Colonic mucosa (tissue), 4 donors: ENCODE measurements at regions not wholly inside any gene's neighbourhood (a gene's known extent, or its start where the extent isn't known, plus 50 kb on each side); places are given as distances from the start of the nearest gene placed in this dataset.

Experiments used
- DNase-seq: peaks from one replicate; pipeline ENCODE4 v3.0.0-alpha.2; 2020
- H3K27ac ChIP-seq: fragments of 200-600 bp; one replicate; pipeline ENCODE4 v1.8.0; 2021
- H3K27me3 ChIP-seq: fragments of 200-600 bp; one replicate; pipeline ENCODE4 v1.8.0; 2021
- H3K36me3 ChIP-seq: fragments of 200-600 bp; one replicate; pipeline ENCODE4 v1.8.0; 2021
- H3K4me1 ChIP-seq: fragments of 200-600 bp; one replicate; pipeline ENCODE4 v1.8.0; 2021; ENCODE audit warnings: mild to moderate bottlenecking
- H3K4me3 ChIP-seq: fragments of 200-600 bp; one replicate; pipeline ENCODE4 v1.8.0; 2021
- H3K9ac ChIP-seq, 2 donors: one replicate each; pipeline ENCODE4 v1.7.0; 2013; ENCODE audit warnings: control low read depth in 2 of 2, low read depth in 2 of 2, low read length in 2 of 2
- H3K9me3 ChIP-seq: fragments of 200-600 bp; one replicate; pipeline ENCODE4 v1.8.0; 2021
- intact Hi-C: fragments of 100-400 bp; cut with DNase I; formaldehyde crosslinking; loops from one replicate; pipeline ENCODE4 v1.14.1; 2022
- TF ChIP-seq, protein P1 (sequence below): fragments of 200-600 bp; IDR thresholded peaks from one replicate; pipeline ENCODE4 v1.8.0; 2022; ENCODE audit warnings: antibody characterized with exemption, mild to moderate bottlenecking
- donor health status: healthy.
- donor health status: DM: no; HTN: no; CAD: no.
- donor health status: DM: no; HTN: no; CAD: no.

- intact Hi-C loops, result no loop called here
- Histone ChIP-seq H3K9ac (no peak overlapping the region), H3K4me3 (no peak overlapping the region), H3K4me1 (no peaks in the 10 kb centered on the region), H3K9me3 (no peaks in the 10 kb centered on the region), H3K27me3 (no peaks in the 10 kb centered on the region), H3K27ac (no peak overlapping the region), H3K36me3 (no peaks in the 10 kb centered on the region)
- DNase-seq, result no peak
- TF ChIP-seq, protein P1, sequence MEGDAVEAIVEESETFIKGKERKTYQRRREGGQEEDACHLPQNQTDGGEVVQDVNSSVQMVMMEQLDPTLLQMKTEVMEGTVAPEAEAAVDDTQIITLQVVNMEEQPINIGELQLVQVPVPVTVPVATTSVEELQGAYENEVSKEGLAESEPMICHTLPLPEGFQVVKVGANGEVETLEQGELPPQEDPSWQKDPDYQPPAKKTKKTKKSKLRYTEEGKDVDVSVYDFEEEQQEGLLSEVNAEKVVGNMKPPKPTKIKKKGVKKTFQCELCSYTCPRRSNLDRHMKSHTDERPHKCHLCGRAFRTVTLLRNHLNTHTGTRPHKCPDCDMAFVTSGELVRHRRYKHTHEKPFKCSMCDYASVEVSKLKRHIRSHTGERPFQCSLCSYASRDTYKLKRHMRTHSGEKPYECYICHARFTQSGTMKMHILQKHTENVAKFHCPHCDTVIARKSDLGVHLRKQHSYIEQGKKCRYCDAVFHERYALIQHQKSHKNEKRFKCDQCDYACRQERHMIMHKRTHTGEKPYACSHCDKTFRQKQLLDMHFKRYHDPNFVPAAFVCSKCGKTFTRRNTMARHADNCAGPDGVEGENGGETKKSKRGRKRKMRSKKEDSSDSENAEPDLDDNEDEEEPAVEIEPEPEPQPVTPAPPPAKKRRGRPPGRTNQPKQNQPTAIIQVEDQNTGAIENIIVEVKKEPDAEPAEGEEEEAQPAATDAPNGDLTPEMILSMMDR, result no peak
These were observed 392.7 kb downstream of the RPS29 start for GRCh38 chr14:49193332-49194065.

GRCh38 chr14:49191380-49191779, 394.8 kb downstream of the RPS29 start:
- no peak overlapping the region for H3K27ac ChIP-seq
- H3K4me3 ChIP-seq, result no peak overlapping the region
- intact Hi-C loops, result no loop called here
- H3K36me3 ChIP-seq, result no peaks in the 10 kb centered on the region
- no peaks in the 10 kb centered on the region for H3K27me3 ChIP-seq
- H3K9me3 ChIP-seq, result no peaks in the 10 kb centered on the region
- TF ChIP-seq, protein P1, result no peak
- H3K4me1 ChIP-seq, result no peaks in the 10 kb centered on the region
- H3K9ac ChIP-seq, result no peak overlapping the region
- no peak for DNase-seq

GRCh38 chr14:49189375-49189774, 396.8 kb downstream of the RPS29 start:
- intact Hi-C loops, result no loop called here
- Histone ChIP-seq H3K27ac (no peak overlapping the region), H3K27me3 (no peaks in the 10 kb centered on the region)

DNA sequence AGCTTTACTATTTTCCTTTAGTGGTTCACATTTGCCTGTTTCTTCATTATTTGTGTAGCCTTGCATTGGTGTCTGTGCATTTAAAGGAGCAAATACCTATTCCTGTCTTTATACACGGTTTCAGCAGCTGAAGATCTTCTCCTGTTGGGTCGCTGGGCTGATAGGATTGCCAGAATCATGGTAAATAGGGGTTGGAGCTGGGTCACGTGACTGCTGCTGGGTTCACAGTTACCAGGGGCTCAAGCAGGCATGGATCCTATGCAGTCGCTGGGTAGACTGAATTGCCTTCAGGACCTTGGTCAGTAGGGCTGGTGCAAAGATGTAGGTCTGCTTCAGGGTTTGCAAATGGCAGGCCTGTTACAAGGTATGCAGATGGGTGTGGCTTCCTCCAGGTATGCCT, 398.4 kb downstream of the RPS29 start:
- H3K27ac ChIP-seq, result no peak overlapping the region
- no peak for DNase-seq
- H3K27me3 ChIP-seq, result no peaks in the 10 kb centered on the region
- no peaks in the 10 kb centered on the region for H3K4me1 ChIP-seq
- H3K9ac ChIP-seq, result no peak overlapping the region
- intact Hi-C loops, result no loop called here
- TF ChIP-seq, protein P1, result no peak
- no peaks in the 10 kb centered on the region for H3K36me3 ChIP-seq
- no peaks in the 10 kb centered on the region for H3K9me3 ChIP-seq
- H3K4me3 ChIP-seq, result no peak overlapping the region

More at GRCh38 chr14:49189375-49189774, 396.8 kb downstream of the RPS29 start:
- TF ChIP-seq, protein P1, result no peak
- H3K4me1 ChIP-seq, result no peaks in the 10 kb centered on the region
- DNase-seq, result no peak
- no peaks in the 10 kb centered on the region for H3K9me3 ChIP-seq
- no peak overlapping the region for H3K9ac ChIP-seq
- no peaks in the 10 kb centered on the region for H3K36me3 ChIP-seq
- no peak overlapping the region for H3K4me3 ChIP-seq

DNA sequence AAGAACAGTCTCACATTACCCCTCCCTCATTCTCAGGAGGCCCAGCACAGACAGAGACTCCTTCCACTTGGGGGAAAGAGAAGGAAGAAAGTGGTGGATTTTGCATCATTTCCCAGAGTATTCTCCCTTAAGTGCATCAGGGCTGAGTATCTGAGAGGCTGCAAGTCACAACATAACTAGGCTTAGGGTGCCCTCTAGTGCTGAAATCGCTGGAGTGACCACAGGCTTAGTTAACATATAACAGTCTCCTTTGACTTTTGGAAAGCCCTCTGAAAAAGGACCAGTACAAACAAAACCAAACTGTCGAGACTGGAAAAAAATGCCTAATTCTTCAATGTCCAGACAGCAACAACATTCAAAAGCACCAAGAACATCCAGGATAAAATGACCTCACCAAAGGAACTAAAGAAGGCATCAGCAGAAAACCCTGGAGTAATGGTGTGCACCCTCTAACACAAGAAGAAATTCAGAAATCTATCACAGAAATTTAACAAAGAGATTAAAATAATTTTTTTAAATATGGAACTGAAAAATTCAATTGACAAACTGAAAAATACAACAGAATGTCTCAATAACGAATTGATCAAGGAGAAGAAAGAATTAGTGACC, 412.3 kb downstream of the RPS29 start:
- TF ChIP-seq, protein P1, result peak; percentile 25

More for the DNA sequence above, 412.3 kb downstream of the RPS29 start:
- no peak overlapping the region for H3K9ac ChIP-seq
- no peaks in the 10 kb centered on the region for H3K9me3 ChIP-seq
- no peaks in the 10 kb centered on the region for H3K36me3 ChIP-seq
- H3K27me3 ChIP-seq, result no peaks in the 10 kb centered on the region
- H3K27ac ChIP-seq, result no peak overlapping the region
- DNase-seq, result peak; percentile 59
- no peak overlapping the region for H3K4me3 ChIP-seq
- intact Hi-C loops, result no loop called here
- no peaks in the 10 kb centered on the region for H3K4me1 ChIP-seq
